H1 (cell line): ENCODE measurements at regions not wholly inside any gene's neighbourhood (a gene's known extent, or its start where the extent isn't known, plus 50 kb on each side); places are given as distances from the start of the nearest gene placed in this dataset.

ENCODE experiments used
- ASH2L ChIP-seq: fragments of 200-600, 300-600 bp; sonication (generic); IDR thresholded peaks from one replicate; pipeline ENCODE4 v1.7.1; 2017; ENCODE audit warnings: low read length
- BACH1 ChIP-seq: IDR thresholded peaks from 2 replicates; pipeline ENCODE4 v1.6.1; 2012; ENCODE audit warnings: low read length, improper control_type of control experiment
- CBX5 ChIP-seq: fragments of 300-800, 300-1000 bp; sonication (generic); IDR thresholded peaks from 2 replicates; pipeline ENCODE4 v1.7.1; 2016; ENCODE audit warnings: antibody characterized with exemption, low read length, low read depth
- CHD7 ChIP-seq: fragments of 300-600 bp; sonication (generic); IDR thresholded peaks from 2 replicates; pipeline ENCODE4 v1.7.1; 2012; ENCODE audit warnings: low read length, moderate library complexity, mild to moderate bottlenecking, inconsistent platforms; ENCODE audit not compliant: insufficient replicate concordance
- HDAC6 ChIP-seq: IDR thresholded peaks from one replicate; pipeline ENCODE4 v1.7.1; 2012; ENCODE audit warnings: low read depth, mild to moderate bottlenecking, inconsistent platforms, low read length, moderate library complexity
- KDM1A ChIP-seq: fragments of 200-600, 300-600 bp; sonication (generic); IDR thresholded peaks from 2 replicates; pipeline ENCODE4 v1.7.1; 2016; ENCODE audit warnings: mild to moderate bottlenecking, low read length, borderline replicate concordance
- MAX ChIP-seq: IDR thresholded peaks from 2 replicates; pipeline ENCODE4 v1.6.1; 2012; ENCODE audit warnings: inconsistent platforms
- NRF1 ChIP-seq: IDR thresholded peaks from 2 replicates; pipeline ENCODE4 v1.6.1; 2011; ENCODE audit warnings: mild to moderate bottlenecking, low read depth, low read length, improper control_type of control experiment
- SAP30 ChIP-seq: fragments of 300-600 bp; sonication (generic); IDR thresholded peaks from 2 replicates; pipeline ENCODE4 v1.7.1; 2012; ENCODE audit warnings: low read length, moderate library complexity, mild to moderate bottlenecking, inconsistent platforms; ENCODE audit not compliant: insufficient read depth, insufficient replicate concordance
- SP1 ChIP-seq: IDR thresholded peaks from 2 replicates; pipeline ENCODE4 v1.6.1; 2011; ENCODE audit warnings: low read depth, low read length
- TCF12 ChIP-seq: IDR thresholded peaks from 2 replicates; pipeline ENCODE4 v1.6.1; 2011; ENCODE audit warnings: low read depth, mild to moderate bottlenecking, low read length
- YY1 ChIP-seq: IDR thresholded peaks from 2 replicates; pipeline ENCODE4 v1.6.1; 2011; ENCODE audit warnings: low read depth, mild to moderate bottlenecking, low read length
- ZNF274 ChIP-seq: IDR thresholded peaks from 2 replicates; pipeline ENCODE4 v1.7.0; 2012; ENCODE audit warnings: low read length, borderline replicate concordance; ENCODE audit errors: extremely low read depth

- TF ChIP-seq CHD7, result no peak
- TF ChIP-seq SP1, result no peak
- TF ChIP-seq ZNF274, result no peak
- TF ChIP-seq TCF12, result no peak
- TF ChIP-seq NRF1, result no peak
- no peak for TF ChIP-seq MAX
- no peak for TF ChIP-seq CBX5
- no peak for TF ChIP-seq HDAC6
- TF ChIP-seq ASH2L, result no peak
- no peak for TF ChIP-seq YY1
- no peak for TF ChIP-seq KDM1A
- no peak for TF ChIP-seq SAP30
- no peak for TF ChIP-seq BACH1
Observed at GRCh38 chr6:4593951-4594350, 182.3 kb upstream of the CDYL start (continued).
